ENCODE measurements at regions not wholly inside any gene's neighbourhood (a gene's known extent, or its start where the extent isn't known, plus 50 kb on each side); places are given as distances from the start of the nearest gene placed in this dataset.

DNA sequence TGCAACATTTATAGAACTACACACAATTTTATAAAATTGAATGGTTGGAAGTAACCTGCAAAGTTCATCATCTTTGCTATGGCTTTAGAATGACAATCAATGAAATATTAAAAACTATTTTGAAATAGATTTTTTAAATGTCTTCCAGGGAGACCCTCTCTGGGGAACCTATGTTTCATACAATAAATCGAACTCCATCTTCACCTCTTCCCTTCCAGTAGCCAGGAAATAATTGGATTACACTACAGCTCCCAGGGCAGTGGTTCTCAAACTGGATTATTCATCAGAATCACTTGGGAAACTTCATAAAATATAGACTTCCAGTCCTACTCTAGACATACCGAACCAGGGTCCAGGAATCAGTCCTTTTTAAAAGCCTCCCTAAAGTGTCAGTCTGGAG lies 328.4 kb downstream of the DUSP6 start:
- intact Hi-C loops (cut with DNase I): no loop called here
- Histone ChIP-seq H3K9me3 (ENCODE audit: control insufficient read depth, low read length) (no peaks in the 10 kb centered on the region), H3K27me3 (ENCODE audit: control insufficient read depth in 1 of 2, insufficient read depth in 2 of 2, low read length in 1 of 2) (no peaks in the 10 kb centered on the region), H3K36me3 (ENCODE audit: control insufficient read depth in 1 of 2, insufficient read depth in 2 of 2, low read length in 1 of 2) (no peaks in the 10 kb centered on the region), H3K27ac (ENCODE audit: low read depth in 1 of 2, low read length in 2 of 2) (no peak overlapping the region), H3K4me1 (ENCODE audit: control insufficient read depth in 1 of 2, insufficient read depth in 2 of 2, low read length in 2 of 2) (no peaks in the 10 kb centered on the region), H3K4me3 (ENCODE audit: low read length in 2 of 2) (no peak overlapping the region)
- DNase-seq (no peak), ATAC-seq (ENCODE audit: low FRiP score) (no peak)
- WGBS, 2 donors: 76 to 79% methylated on average over 2 of the region's 2 CpGs

- Histone ChIP-seq H3K36me3 (ENCODE audit: control insufficient read depth in 1 of 2, insufficient read depth in 2 of 2, low read length in 1 of 2) (no peaks in the 10 kb centered on the region), H3K4me1 (ENCODE audit: control insufficient read depth in 1 of 2, insufficient read depth in 2 of 2, low read length in 2 of 2) (no peaks in the 10 kb centered on the region), H3K27ac (ENCODE audit: low read depth in 1 of 2, low read length in 2 of 2) (no peak overlapping the region), H3K4me3 (ENCODE audit: low read length in 2 of 2) (no peak overlapping the region), H3K27me3 (ENCODE audit: control insufficient read depth in 1 of 2, insufficient read depth in 2 of 2, low read length in 1 of 2) (no peaks in the 10 kb centered on the region), H3K9me3 (ENCODE audit: control insufficient read depth, low read length) (no peaks in the 10 kb centered on the region)
- peak in 1 of 2 donors; percentile 67 for DNase-seq
- WGBS, 2 donors: 95 to 98% methylated on average over 6 of the region's 6 CpGs
- intact Hi-C loops (cut with DNase I): no loop called here
- ATAC-seq (ENCODE audit: low FRiP score): no peak
Observed at GRCh38 chr12:89020689-89021088, 331.6 kb downstream of the DUSP6 start.

- Histone ChIP-seq H3K27ac (ENCODE audit: low read depth in 1 of 2, low read length in 2 of 2) (no peak overlapping the region), H3K4me1 (ENCODE audit: control insufficient read depth in 1 of 2, insufficient read depth in 2 of 2, low read length in 2 of 2) (no peaks in the 10 kb centered on the region), H3K4me3 (ENCODE audit: low read length in 2 of 2) (no peak overlapping the region), H3K36me3 (ENCODE audit: control insufficient read depth in 1 of 2, insufficient read depth in 2 of 2, low read length in 1 of 2) (no peaks in the 10 kb centered on the region), H3K9me3 (ENCODE audit: control insufficient read depth, low read length) (no peaks in the 10 kb centered on the region), H3K27me3 (ENCODE audit: control insufficient read depth in 1 of 2, insufficient read depth in 2 of 2, low read length in 1 of 2) (no peaks in the 10 kb centered on the region)
- intact Hi-C loops (cut with DNase I): no loop called here
- ATAC-seq (ENCODE audit: low FRiP score) (no peak), DNase-seq (no peak)
Observed at GRCh38 chr12:89020121-89020480, 332.2 kb downstream of the DUSP6 start.

GRCh38 chr12:89019439-89020120 lies 332.7 kb downstream of the DUSP6 start:
- ATAC-seq (ENCODE audit: low FRiP score) (peak; percentile 94), DNase-seq (peak; percentile 74)
- Histone ChIP-seq H3K27ac (ENCODE audit: low read depth in 1 of 2, low read length in 2 of 2) (no peak overlapping the region), H3K4me3 (ENCODE audit: low read length in 2 of 2) (peak overlapping the region in 1 of 2 donors; percentile 8), H3K9me3 (ENCODE audit: control insufficient read depth, low read length) (no peaks in the 10 kb centered on the region), H3K27me3 (ENCODE audit: control insufficient read depth in 1 of 2, insufficient read depth in 2 of 2, low read length in 1 of 2) (no peaks in the 10 kb centered on the region), H3K4me1 (ENCODE audit: control insufficient read depth in 1 of 2, insufficient read depth in 2 of 2, low read length in 2 of 2) (no peaks in the 10 kb centered on the region), H3K36me3 (ENCODE audit: control insufficient read depth in 1 of 2, insufficient read depth in 2 of 2, low read length in 1 of 2) (no peaks in the 10 kb centered on the region)
- WGBS, 2 donors: 4 to 5% methylated on average over 14 of the region's 14 CpGs
- intact Hi-C loops (cut with DNase I): loop anchor here (5.0 to 10.0 kb wide), 2 partner anchors 445 to 508 kb away; partner anchors contain the start of gene POC1B (in 1 of the 2)

GRCh38 chr12:89016970-89017778 lies 335.1 kb downstream of the DUSP6 start:
- H3K27ac ChIP-seq (ENCODE audit: low read depth in 1 of 2, low read length in 2 of 2): no peak overlapping the region
- intact Hi-C loops (cut with DNase I): loop anchor here (5.0 to 10.0 kb wide), 2 partner anchors 448 to 510 kb away; partner anchors contain the start of gene POC1B (in 1 of the 2)
- no peaks in the 10 kb centered on the region for H3K27me3 ChIP-seq (ENCODE audit: control insufficient read depth in 1 of 2, insufficient read depth in 2 of 2, low read length in 1 of 2)
- no peaks in the 10 kb centered on the region for H3K9me3 ChIP-seq (ENCODE audit: control insufficient read depth, low read length)
- H3K4me3 ChIP-seq (ENCODE audit: low read length in 2 of 2): no peak overlapping the region
- DNase-seq (peak in 1 of 2 donors; percentile 42), ATAC-seq (ENCODE audit: low FRiP score) (peak; percentile 70)
- H3K36me3 ChIP-seq (ENCODE audit: control insufficient read depth in 1 of 2, insufficient read depth in 2 of 2, low read length in 1 of 2): no peaks in the 10 kb centered on the region
- no peaks in the 10 kb centered on the region for H3K4me1 ChIP-seq (ENCODE audit: control insufficient read depth in 1 of 2, insufficient read depth in 2 of 2, low read length in 2 of 2)
- 7 to 10% methylated on average over 21 of the region's 21 CpGs for WGBS, 2 donors

GRCh38 chr12:89015419-89015818 lies 336.9 kb downstream of the DUSP6 start:
- intact Hi-C loops (cut with DNase I): loop anchor here (5.0 to 10.0 kb wide), 2 partner anchors 449 to 512 kb away; partner anchors contain the start of gene POC1B (in 1 of the 2)
- H3K27ac ChIP-seq (ENCODE audit: low read depth in 1 of 2, low read length in 2 of 2): no peak overlapping the region
- DNase-seq (no peak), ATAC-seq (ENCODE audit: low FRiP score) (no peak)
- H3K9me3 ChIP-seq (ENCODE audit: control insufficient read depth, low read length): peaks cover 2% of the 10 kb centered on the region
- no peaks in the 10 kb centered on the region for H3K27me3 ChIP-seq (ENCODE audit: control insufficient read depth in 1 of 2, insufficient read depth in 2 of 2, low read length in 1 of 2)
- H3K4me1 ChIP-seq (ENCODE audit: control insufficient read depth in 1 of 2, insufficient read depth in 2 of 2, low read length in 2 of 2): no peaks in the 10 kb centered on the region
- H3K36me3 ChIP-seq (ENCODE audit: control insufficient read depth in 1 of 2, insufficient read depth in 2 of 2, low read length in 1 of 2): no peaks in the 10 kb centered on the region
- WGBS, 2 donors: 80 to 83% methylated on average over 1 of the region's 1 CpG
- no peak overlapping the region for H3K4me3 ChIP-seq (ENCODE audit: low read length in 2 of 2)

DNA sequence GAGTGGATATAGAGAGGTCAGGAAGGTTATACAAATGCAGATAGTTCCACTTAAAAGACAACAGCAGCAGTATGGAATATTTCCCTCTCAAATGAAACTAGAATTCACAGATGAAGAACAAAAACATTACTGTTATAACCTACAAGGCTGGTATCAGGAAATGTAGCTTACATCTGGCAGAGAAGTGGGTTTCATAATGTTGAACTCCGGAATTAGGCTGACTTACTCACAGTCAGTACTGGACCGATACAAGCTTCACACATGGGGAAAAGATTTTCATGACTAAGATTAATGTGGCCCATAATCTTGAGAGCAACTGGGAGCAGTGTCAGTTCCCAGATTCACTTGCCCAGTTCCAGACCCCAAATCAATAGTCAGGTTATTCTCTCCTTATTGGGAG lies 353.9 kb downstream of the DUSP6 start:
- Histone ChIP-seq H3K9me3 (ENCODE audit: control insufficient read depth, low read length) (no peaks in the 10 kb centered on the region), H3K4me1 (ENCODE audit: control insufficient read depth in 1 of 2, insufficient read depth in 2 of 2, low read length in 2 of 2) (no peaks in the 10 kb centered on the region), H3K36me3 (ENCODE audit: control insufficient read depth in 1 of 2, insufficient read depth in 2 of 2, low read length in 1 of 2) (no peaks in the 10 kb centered on the region), H3K27me3 (ENCODE audit: control insufficient read depth in 1 of 2, insufficient read depth in 2 of 2, low read length in 1 of 2) (no peaks in the 10 kb centered on the region), H3K4me3 (ENCODE audit: low read length in 2 of 2) (no peak overlapping the region), H3K27ac (ENCODE audit: low read depth in 1 of 2, low read length in 2 of 2) (no peak overlapping the region)
- ATAC-seq (ENCODE audit: low FRiP score): no peak
- DNase-seq: no peak
- intact Hi-C loops (cut with DNase I): loop anchor here in 1 of 2 donors (10.0 kb wide), 1 partner anchor 424 kb away; no protein-coding TSS in a partner anchor
- 44 to 45% methylated on average over 2 of the region's 2 CpGs for WGBS, 2 donors

DNA sequence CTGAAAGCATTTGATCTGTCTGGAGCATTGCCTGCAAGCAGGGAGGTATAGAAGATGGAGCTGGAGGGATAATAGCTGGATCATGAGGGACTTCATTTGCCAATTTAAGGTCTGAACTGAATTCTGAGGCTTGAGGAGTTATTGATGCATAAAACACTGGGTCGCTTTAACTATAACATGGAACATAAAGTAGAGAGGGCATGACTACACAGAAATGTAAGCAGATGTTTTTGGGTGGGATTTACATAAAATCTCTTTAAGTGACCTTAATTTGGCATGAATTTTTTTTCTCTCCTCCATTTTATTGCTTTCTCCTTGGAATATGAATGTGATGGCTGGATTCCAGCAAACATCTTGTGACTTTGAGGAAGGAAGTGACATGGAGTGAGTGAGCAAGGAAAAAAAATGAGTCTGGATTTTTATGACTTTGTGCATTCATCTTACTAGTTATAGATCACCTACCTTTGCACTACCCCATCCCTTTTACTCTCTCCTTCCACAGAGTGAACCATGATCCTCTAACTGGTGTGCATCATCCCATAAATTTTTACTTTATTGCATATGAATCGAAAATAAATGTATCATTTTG lies 356.0 kb downstream of the DUSP6 start:
- Histone ChIP-seq H3K27ac (ENCODE audit: low read depth in 1 of 2, low read length in 2 of 2) (no peak overlapping the region), H3K4me1 (ENCODE audit: control insufficient read depth in 1 of 2, insufficient read depth in 2 of 2, low read length in 2 of 2) (no peaks in the 10 kb centered on the region), H3K27me3 (ENCODE audit: control insufficient read depth in 1 of 2, insufficient read depth in 2 of 2, low read length in 1 of 2) (no peaks in the 10 kb centered on the region), H3K4me3 (ENCODE audit: low read length in 2 of 2) (no peak overlapping the region), H3K36me3 (ENCODE audit: control insufficient read depth in 1 of 2, insufficient read depth in 2 of 2, low read length in 1 of 2) (no peaks in the 10 kb centered on the region), H3K9me3 (ENCODE audit: control insufficient read depth, low read length) (no peaks in the 10 kb centered on the region)
- intact Hi-C loops (cut with DNase I): loop anchor here in 1 of 2 donors (10.0 kb wide), 1 partner anchor 421 kb away; no protein-coding TSS in a partner anchor
- 98 to 99% methylated on average over 2 of the region's 2 CpGs for WGBS, 2 donors
- no peak for DNase-seq
- ATAC-seq (ENCODE audit: low FRiP score): no peak

Data from aorta (tissue), 5 donors.